ENCODE measurements at regions not wholly inside any gene's neighbourhood (a gene's known extent, or its start where the extent isn't known, plus 50 kb on each side); places are given as distances from the start of the nearest gene placed in this dataset.

DNA sequence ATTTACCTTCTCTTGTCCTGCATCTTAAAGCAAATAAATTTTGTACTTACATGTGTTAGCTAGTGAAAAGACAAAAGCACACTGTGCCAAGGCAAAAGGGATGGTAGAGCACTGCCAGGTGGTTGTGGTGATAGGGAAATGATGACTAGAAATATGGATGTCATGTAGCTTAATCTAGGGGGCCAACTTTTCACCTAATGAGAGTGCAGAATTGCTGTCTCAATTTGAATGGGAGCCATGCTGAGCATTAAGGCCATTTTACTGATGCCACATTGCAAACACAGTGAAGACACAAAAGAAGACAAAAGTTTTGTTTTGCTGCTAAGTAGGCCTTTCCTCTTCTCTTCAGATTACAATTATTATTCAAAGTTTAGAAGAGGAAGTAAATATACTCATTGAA is 274.7 kb downstream of the PDCD6IP start:
- TF ChIP-seq, protein P1, sequence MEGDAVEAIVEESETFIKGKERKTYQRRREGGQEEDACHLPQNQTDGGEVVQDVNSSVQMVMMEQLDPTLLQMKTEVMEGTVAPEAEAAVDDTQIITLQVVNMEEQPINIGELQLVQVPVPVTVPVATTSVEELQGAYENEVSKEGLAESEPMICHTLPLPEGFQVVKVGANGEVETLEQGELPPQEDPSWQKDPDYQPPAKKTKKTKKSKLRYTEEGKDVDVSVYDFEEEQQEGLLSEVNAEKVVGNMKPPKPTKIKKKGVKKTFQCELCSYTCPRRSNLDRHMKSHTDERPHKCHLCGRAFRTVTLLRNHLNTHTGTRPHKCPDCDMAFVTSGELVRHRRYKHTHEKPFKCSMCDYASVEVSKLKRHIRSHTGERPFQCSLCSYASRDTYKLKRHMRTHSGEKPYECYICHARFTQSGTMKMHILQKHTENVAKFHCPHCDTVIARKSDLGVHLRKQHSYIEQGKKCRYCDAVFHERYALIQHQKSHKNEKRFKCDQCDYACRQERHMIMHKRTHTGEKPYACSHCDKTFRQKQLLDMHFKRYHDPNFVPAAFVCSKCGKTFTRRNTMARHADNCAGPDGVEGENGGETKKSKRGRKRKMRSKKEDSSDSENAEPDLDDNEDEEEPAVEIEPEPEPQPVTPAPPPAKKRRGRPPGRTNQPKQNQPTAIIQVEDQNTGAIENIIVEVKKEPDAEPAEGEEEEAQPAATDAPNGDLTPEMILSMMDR (IDR thresholded peaks at IDR 0.05; ENCODE audit: insufficient read depth, low read length, poor library complexity, severe bottlenecking), result no peak
- TF ChIP-seq EZH2phosphoT487 (conservative IDR thresholded peaks at IDR 0.05; ENCODE audit: low read length), result no peak
